SW480 (cell line): ENCODE measurements at regions not wholly inside any gene's neighbourhood (a gene's known extent, or its start where the extent isn't known, plus 50 kb on each side); places are given as distances from the start of the nearest gene placed in this dataset.
"Not testable (repeated sequence)": the region's sequence is repeated elsewhere in the genome, so short reads cannot be mapped to it uniquely, and the experiment has no call there.

Experiments
- DNase-seq: peaks from one replicate; pipeline ENCODE4 v3.0.0-alpha.2; 2016; ENCODE audit warnings: low spot score

- DNase-seq, result no peak
Observed at GRCh38 chr11:110873975-110874374, 161.7 kb upstream of the ARHGAP20 start.

DNA sequence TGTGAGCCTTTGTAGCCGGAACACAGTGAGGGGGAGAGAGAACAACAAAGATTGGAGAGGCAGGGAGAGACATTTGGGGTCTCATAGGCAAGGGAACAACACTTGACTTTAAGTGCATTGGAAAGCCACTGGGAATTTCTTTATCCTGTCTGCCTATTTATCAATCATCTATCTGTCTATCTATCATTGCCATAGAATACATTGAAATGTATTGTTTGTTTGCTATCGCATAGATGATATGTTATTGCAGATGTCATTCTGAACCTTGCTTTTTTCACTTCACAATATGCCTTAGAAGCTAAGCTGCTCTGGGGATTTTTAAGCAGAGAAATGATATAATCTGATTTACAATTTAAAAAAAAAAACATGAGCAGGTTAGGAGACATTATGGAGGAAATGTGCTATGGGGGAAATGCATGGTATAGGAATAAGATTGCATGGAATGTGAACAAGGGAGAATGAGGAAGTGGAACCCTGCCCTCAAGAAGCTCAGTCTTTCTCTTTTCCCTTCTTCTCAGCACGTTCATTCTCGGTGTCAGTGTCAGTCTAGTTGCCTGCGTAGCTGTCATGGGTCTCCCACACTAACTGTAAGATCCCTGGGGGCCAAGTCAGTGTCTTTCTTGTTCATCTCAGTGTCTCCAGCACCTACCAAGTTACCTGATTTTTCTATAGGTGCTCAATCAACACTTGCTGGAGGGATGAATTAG is 158.7 kb upstream of the ARHGAP20 start:
- DNase-seq, result no peak

DNA sequence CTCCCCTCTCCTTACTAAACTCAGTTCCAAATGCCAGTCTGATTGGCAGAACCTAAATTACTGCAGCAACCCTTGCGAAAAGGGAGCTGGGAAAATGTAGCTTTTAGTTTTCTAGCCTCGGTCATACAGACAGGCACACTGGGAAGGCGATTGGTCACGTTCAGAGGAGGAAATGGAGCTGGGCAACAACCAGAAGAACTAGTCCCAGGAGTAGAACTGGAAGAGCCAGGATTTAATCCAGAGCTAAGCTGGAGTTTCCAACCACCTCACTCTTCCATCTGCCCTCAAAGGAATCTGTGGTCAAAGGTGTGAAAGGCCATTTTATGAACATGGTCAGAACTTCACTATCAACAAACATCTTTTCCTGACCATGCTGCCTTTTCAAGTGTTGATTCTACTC is 155.7 kb upstream of the ARHGAP20 start:
- no peak for DNase-seq

GRCh38 chr11:110866081-110866480 is 153.8 kb upstream of the ARHGAP20 start:
- no peak for DNase-seq

- DNase-seq, result no peak
Observed at GRCh38 chr11:110862407-110862806, 150.2 kb upstream of the ARHGAP20 start.

- no peak for DNase-seq
Observed at GRCh38 chr11:110860461-110860860, 148.2 kb upstream of the ARHGAP20 start.

GRCh38 chr11:110859998-110860397 is 147.8 kb upstream of the ARHGAP20 start:
- DNase-seq, result no peak

GRCh38 chr11:110859240-110859840 is 147.1 kb upstream of the ARHGAP20 start:
- no peak for DNase-seq

DNA sequence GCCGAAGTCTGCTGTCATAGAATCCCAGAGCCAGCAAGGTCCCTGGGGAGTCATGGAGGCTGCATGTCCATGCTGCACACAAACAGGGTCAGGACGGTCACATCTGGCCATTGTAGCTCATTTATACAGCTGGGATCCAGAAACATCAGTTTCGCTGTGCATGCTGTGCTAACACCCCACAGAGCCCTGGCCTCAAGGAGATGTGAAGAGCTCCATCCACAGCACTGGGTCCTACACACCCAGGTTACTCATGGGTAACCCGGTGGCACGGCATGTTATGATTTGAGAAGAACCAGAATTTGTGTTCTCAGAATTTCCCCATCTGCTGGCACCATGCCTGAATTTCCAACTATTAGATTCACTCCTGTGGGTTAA is 146.3 kb upstream of the ARHGAP20 start:
- no peak for DNase-seq

- no peak for DNase-seq
Observed at GRCh38 chr11:110857892-110858546, 145.8 kb upstream of the ARHGAP20 start.

- no peak for DNase-seq
Observed at GRCh38 chr11:110856996-110857812, 145.0 kb upstream of the ARHGAP20 start.

- no peak for DNase-seq
Observed at GRCh38 chr11:110856340-110856739, 144.1 kb upstream of the ARHGAP20 start.

DNA sequence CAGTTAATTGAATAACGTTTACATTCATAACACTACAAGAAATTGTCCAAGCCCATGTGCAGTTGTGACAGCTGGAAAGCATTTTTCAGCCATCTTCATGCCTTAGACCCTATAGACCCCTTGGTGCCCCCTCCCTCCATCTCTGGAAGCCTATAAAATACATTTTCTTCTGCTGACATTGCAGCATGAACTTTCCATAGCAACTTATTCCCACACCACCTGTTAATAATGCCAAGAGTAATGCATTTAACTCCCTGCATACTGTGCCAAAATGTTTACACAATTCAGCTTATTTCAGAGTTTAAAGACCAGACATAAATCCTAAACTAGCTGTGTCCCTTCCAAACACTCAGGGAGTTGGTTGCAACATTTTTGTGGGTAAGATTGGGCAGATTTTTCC is 143.0 kb upstream of the ARHGAP20 start:
- DNase-seq, result no peak

DNA sequence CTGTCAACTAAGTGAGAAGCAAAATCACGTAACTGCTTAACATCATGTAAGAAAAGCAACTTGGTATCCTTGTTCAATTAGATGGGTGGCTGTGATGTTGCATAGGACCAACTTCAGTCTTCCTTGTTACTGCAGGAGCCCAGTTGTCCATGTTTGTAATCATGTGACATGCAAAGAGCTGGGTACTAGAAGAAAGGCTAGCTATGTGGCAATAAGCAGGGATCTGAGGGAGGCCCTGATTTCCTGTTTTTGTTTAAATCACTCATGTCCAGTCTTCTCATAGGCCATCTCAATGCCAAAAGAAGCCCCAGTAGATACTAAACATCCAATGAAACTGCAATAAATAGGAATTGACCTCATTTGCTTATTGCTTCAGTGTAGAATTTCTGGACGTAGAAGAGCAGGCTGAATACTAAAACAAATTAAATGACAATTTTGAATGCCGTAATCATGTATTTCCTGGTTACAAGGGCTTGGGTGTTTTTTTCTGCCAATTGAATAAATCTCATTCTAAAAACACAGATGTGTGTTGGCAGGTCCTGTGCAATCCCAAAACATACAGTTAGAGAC is 140.8 kb upstream of the ARHGAP20 start:
- DNase-seq, result no peak

DNA sequence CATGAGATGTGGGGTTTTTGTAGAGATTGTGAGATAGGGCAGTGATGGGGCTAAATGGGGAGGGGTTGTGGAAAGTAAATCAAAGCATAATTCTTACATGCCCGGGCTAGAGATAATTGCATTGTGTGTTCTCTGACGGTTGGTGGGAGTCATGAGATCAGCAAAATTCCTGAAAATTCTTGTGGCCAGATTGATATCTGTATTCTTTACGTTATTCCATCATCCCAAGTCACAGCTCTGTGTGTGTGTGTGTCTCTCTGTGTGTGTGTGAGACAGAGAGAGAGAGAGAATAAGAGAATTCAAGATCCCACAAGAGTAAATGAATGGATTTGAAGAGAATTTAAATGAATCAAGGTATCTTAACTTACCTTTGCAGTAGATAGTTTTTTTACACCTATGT is 138.6 kb upstream of the ARHGAP20 start:
- DNase-seq, result peak; percentile 5

- DNase-seq, result not testable (repeated sequence)
Observed at GRCh38 chr11:110843053-110843452, 130.8 kb upstream of the ARHGAP20 start.

- no peak for DNase-seq
Observed at GRCh38 chr11:110838808-110839207, 126.6 kb upstream of the ARHGAP20 start.

- no peak for DNase-seq
Observed at GRCh38 chr11:110837603-110838002, 125.4 kb upstream of the ARHGAP20 start.

DNA sequence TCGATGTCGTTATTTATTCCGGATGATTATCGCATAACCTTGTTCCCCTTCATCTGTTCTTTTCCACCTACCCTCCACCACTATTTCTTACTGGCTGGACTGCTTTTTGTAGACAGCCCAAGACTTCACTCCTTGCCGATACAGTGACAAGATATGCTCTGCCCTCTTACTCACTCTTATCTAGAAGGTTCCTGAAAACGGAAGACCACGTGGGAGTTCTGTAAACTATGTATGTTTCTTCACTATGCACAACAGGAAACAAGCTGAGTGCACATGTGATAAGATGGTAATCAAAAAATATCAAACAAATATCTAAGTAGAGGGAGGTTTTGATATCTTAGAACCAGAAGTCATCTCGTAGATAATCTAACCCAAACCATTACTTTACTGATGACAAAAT is 122.9 kb upstream of the ARHGAP20 start:
- no peak for DNase-seq

GRCh38 chr11:110833033-110833484 is 120.8 kb upstream of the ARHGAP20 start:
- DNase-seq, result no peak

DNA sequence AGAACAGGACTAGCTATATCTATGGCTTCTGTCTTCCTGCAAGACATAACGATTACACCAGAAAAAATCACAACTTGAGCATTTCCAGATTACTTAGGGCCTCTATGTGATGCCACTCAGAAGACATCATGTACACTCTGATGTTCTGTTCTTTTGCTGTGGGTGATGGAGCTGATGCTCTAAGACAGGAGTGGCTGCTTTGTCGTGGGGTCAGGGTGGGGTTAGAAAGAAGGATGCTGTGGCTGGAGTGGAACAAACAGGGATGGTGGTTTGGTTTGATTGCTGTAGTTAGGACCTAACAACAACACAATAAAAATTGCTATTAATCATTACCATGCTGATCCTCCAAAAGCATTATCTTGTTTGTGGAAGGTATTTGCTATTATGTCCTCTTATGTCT is 120.3 kb upstream of the ARHGAP20 start:
- DNase-seq, result no peak

GRCh38 chr11:110832080-110832479 is 119.8 kb upstream of the ARHGAP20 start:
- DNase-seq, result no peak
